ENCODE measurements at regions not wholly inside any gene's neighbourhood (a gene's known extent, or its start where the extent isn't known, plus 50 kb on each side); places are given as distances from the start of the nearest gene placed in this dataset.

DNA sequence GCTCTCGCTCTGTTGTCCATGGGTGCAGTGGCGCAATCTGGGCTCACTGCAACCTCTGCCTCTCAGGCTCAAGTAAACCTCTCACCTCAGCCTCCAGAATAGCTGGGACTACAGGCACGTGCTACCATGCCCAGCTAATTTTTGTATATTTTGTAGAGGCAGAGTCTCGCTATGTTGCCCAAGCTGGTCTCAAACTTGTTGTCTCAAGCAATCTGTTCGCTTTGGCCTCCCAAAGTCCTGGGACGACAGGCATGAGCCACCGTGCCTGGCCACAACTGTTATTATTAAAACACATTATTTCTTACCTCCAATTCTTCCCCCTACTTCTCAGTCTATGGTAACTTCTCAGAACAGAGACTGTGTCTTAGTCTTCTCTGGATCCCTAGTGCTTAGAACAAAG is 143.3 kb downstream of the DICER1 start:
- H3K4ac ChIP-seq (replicated peaks; ENCODE audit: insufficient read length, low read depth, low read length) = no peak overlapping the region
- CTCF ChIA-PET (ENCODE audit: partially characterized antibody) = no interaction called here

More for the DNA sequence above, 143.3 kb downstream of the DICER1 start:
- Histone ChIP-seq H3K79me2 (ENCODE audit: control insufficient read depth in 1 of 2, insufficient read depth in 2 of 2, low read length in 2 of 2) (no peaks in the 10 kb centered on the region), H3K56ac (replicated peaks; ENCODE audit: insufficient read length, low read depth, low read length) (no peak overlapping the region), H3K23ac (ENCODE audit: insufficient read length) (no peak overlapping the region), H3K23me2 (ENCODE audit: low read depth, low read length) (no peaks in the 10 kb centered on the region; the same call in 1 of the 2 replicates), H2AFZ (ENCODE audit: low read length) (no peak overlapping the region), H3K4me1 (replicated peaks in 1 of 4; ENCODE audit: control insufficient read depth in 3 of 4, insufficient read depth in 4 of 4, low read length in 3 of 4) (no peaks in the 10 kb centered on the region), H3K9me3 (ENCODE audit: insufficient read depth in 2 of 2, low read depth in 1 of 2, low read length in 1 of 2) (no peaks in the 10 kb centered on the region), H2BK15ac (ENCODE audit: low read length) (no peak overlapping the region), H3K9ac (replicated peaks in 1 of 4; ENCODE audit: extremely low read depth in 1 of 4, low read depth in 3 of 4, low read length in 3 of 4) (no peak overlapping the region), H4K8ac (ENCODE audit: extremely low read depth, insufficient read depth, low read length) (no peak overlapping the region), H4K5ac (ENCODE audit: insufficient read length, low read depth, low read length) (no peak overlapping the region), H3K27ac (ENCODE audit: low read depth, low read length) (no peak overlapping the region), H3K36me3 (ENCODE audit: control insufficient read depth in 2 of 4, insufficient read depth in 4 of 4, low read length in 3 of 4) (no peaks in the 10 kb centered on the region), H3K79me1 (ENCODE audit: low read depth, low read length) (no peaks in the 10 kb centered on the region), H3K14ac (ENCODE audit: insufficient read length) (no peak overlapping the region), H3K27me3 (replicated peaks in 1 of 4; ENCODE audit: control insufficient read depth in 3 of 4, extremely low read depth in 1 of 4, insufficient read depth in 3 of 4, low read length in 3 of 4) (no peaks in the 10 kb centered on the region), H3K4me3 (ENCODE audit: extremely low read depth in 1 of 4, insufficient read depth in 2 of 4, low read depth in 3 of 4, low read length in 4 of 4) (no peak overlapping the region), H2BK5ac (ENCODE audit: low read depth, low read length) (no peak overlapping the region), H4K91ac (replicated peaks; ENCODE audit: insufficient read length, low read length) (no peak overlapping the region), H2BK12ac (ENCODE audit: low read depth, low read length) (no peak overlapping the region), H3K4me2 (ENCODE audit: insufficient read depth in 1 of 2, low read depth in 2 of 2, low read length in 2 of 2) (no peak overlapping the region), H4K20me1 (replicated peaks in 1 of 2; ENCODE audit: control insufficient read depth in 1 of 2, insufficient read depth in 2 of 2, low read length in 2 of 2) (no peaks in the 10 kb centered on the region), H2BK120ac (replicated peaks; ENCODE audit: low read depth, low read length) (no peak overlapping the region), H2AK5ac (ENCODE audit: low read depth, low read length) (no peak overlapping the region), H2BK20ac (ENCODE audit: low read length) (no peak overlapping the region), H3K18ac (ENCODE audit: extremely low read depth, low read length) (no peak overlapping the region)
- TF ChIP-seq TEAD4 (IDR thresholded peaks at IDR 0.05; ENCODE audit: low read depth, low read length) = no peak
- no peak for TF ChIP-seq CBX8 (IDR thresholded peaks at IDR 0.05; ENCODE audit: borderline replicate concordance, low read depth, low read length)
- no peak for TF ChIP-seq EZH2 (IDR thresholded peaks at IDR 0.05; ENCODE audit: low read depth, low read length, severe bottlenecking)
- TF ChIP-seq FOSL1 (IDR thresholded peaks at IDR 0.05; ENCODE audit: insufficient read depth, low read depth, low read length) = no peak
- no peak for TF ChIP-seq SIRT6 (IDR thresholded peaks at IDR 0.05; ENCODE audit: low read length)
- TF ChIP-seq SAP30 (IDR thresholded peaks at IDR 0.05; ENCODE audit: insufficient read depth, insufficient replicate concordance, low read length) = no peak
- no peak for TF ChIP-seq GABPA (IDR thresholded peaks at IDR 0.05; ENCODE audit: borderline replicate concordance, insufficient read depth, low read length)
- TF ChIP-seq BACH1 (IDR thresholded peaks at IDR 0.05; ENCODE audit: low read length) = no peak
- TF ChIP-seq, protein P1, sequence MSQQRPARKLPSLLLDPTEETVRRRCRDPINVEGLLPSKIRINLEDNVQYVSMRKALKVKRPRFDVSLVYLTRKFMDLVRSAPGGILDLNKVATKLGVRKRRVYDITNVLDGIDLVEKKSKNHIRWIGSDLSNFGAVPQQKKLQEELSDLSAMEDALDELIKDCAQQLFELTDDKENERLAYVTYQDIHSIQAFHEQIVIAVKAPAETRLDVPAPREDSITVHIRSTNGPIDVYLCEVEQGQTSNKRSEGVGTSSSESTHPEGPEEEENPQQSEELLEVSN (IDR thresholded peaks at IDR 0.05) = no peak
- TF ChIP-seq YY1 (IDR thresholded peaks at IDR 0.05; ENCODE audit: low read depth, low read length) = no peak
- no peak for TF ChIP-seq POLR2A (IDR thresholded peaks at IDR 0.05; ENCODE audit: control extremely low read depth in 1 of 2, low read depth in 2 of 2, low read length in 2 of 2)
- POLR2A ChIA-PET (ENCODE audit: partially characterized antibody) = no interaction called here
- no peak for FAIRE-seq
- WGBS, 2 experiments (ENCODE audit: extremely low coverage in 1 of 2, insufficient coverage in 1 of 2, insufficient read length in 1 of 2, insufficient replicate concordance in 2 of 2, low coverage in 1 of 2, low lambda C conversion rate in 2 of 2, missing lambda C conversion rate in 1 of 2) = 96% methylated on average over 7 of the region's 7 CpGs; no CpG with 5 or more reads in 1 of the 2 experiments
- DNase-seq (ENCODE audit: low read depth in 1 of 2, low spot score in 2 of 2) = no peak

All from H1 (cell line).